NCI-H69 (cell line): ENCODE measurements at regions not wholly inside any gene's neighbourhood (a gene's known extent, or its start where the extent isn't known, plus 50 kb on each side); places are given as distances from the start of the nearest gene placed in this dataset.
A peak's percentile ranks its signal among the peaks of the same experiment; 100 is the strongest.
"Not testable (repeated sequence)": the region's sequence is repeated elsewhere in the genome, so short reads cannot be mapped to it uniquely, and the experiment has no call there.

Experiments
- DNase-seq: peaks from one replicate; lab custom pipeline; 2025; lab: John Stamatoyannopoulos, UW

GRCh38 chr6:167690167-167690922 lies 136.4 kb upstream of the AFDN start:
- not testable (repeated sequence) for DNase-seq

GRCh38 chr6:167690931-167691330 lies 135.8 kb upstream of the AFDN start:
- no peak for DNase-seq

GRCh38 chr6:167691533-167692312 lies 135.0 kb upstream of the AFDN start:
- DNase-seq: no peak

- DNase-seq: not testable (repeated sequence)
These were observed 133.2 kb upstream of the AFDN start for GRCh38 chr6:167693478-167693877.

GRCh38 chr6:167695831-167696230 lies 130.9 kb upstream of the AFDN start:
- DNase-seq: no peak

- no peak for DNase-seq
These were observed 130.4 kb upstream of the AFDN start for GRCh38 chr6:167696296-167696695.

GRCh38 chr6:167697316-167697715 lies 129.4 kb upstream of the AFDN start:
- peak; percentile 26 for DNase-seq

- DNase-seq: no peak
These were observed 128.2 kb upstream of the AFDN start for GRCh38 chr6:167698540-167698939.

- no peak for DNase-seq
These were observed 127.4 kb upstream of the AFDN start for GRCh38 chr6:167699141-167699931.

GRCh38 chr6:167700199-167700598 lies 126.5 kb upstream of the AFDN start:
- DNase-seq: no peak

GRCh38 chr6:167701010-167701409 lies 125.7 kb upstream of the AFDN start:
- DNase-seq: no peak

- no peak for DNase-seq
These were observed 124.4 kb upstream of the AFDN start for GRCh38 chr6:167702241-167702827.

- DNase-seq: no peak
These were observed 123.4 kb upstream of the AFDN start for GRCh38 chr6:167703347-167703746.

GRCh38 chr6:167703781-167704180 lies 122.9 kb upstream of the AFDN start:
- no peak for DNase-seq

GRCh38 chr6:167704396-167704901 lies 122.3 kb upstream of the AFDN start:
- no peak for DNase-seq

- no peak for DNase-seq
These were observed 121.4 kb upstream of the AFDN start for GRCh38 chr6:167705211-167705750.

GRCh38 chr6:167706313-167707109 lies 120.2 kb upstream of the AFDN start:
- no peak for DNase-seq

- DNase-seq: no peak
These were observed 118.8 kb upstream of the AFDN start for GRCh38 chr6:167707686-167708500.

- DNase-seq: no peak
These were observed 118.1 kb upstream of the AFDN start for GRCh38 chr6:167708501-167709094.

GRCh38 chr6:167709196-167709595 lies 117.5 kb upstream of the AFDN start:
- no peak for DNase-seq
